HG02884 (cell line): ENCODE measurements at regions not wholly inside any gene's neighbourhood (a gene's known extent, or its start where the extent isn't known, plus 50 kb on each side); places are given as distances from the start of the nearest gene placed in this dataset.

Experiments
- ATAC-seq: cut with Tn5 transposase; IDR thresholded peaks from one replicate; pipeline ENCODE4 v1.9.1; 2021; ENCODE audit warnings: mild to moderate bottlenecking, moderate library complexity; ENCODE audit not compliant: unreplicated experiment

- ATAC-seq = no peak
Measured at GRCh38 chr5:71862507-71863060, 143.5 kb downstream of the CARTPT start.

GRCh38 chr5:71864730-71865601 is 145.9 kb downstream of the CARTPT start:
- no peak for ATAC-seq

DNA sequence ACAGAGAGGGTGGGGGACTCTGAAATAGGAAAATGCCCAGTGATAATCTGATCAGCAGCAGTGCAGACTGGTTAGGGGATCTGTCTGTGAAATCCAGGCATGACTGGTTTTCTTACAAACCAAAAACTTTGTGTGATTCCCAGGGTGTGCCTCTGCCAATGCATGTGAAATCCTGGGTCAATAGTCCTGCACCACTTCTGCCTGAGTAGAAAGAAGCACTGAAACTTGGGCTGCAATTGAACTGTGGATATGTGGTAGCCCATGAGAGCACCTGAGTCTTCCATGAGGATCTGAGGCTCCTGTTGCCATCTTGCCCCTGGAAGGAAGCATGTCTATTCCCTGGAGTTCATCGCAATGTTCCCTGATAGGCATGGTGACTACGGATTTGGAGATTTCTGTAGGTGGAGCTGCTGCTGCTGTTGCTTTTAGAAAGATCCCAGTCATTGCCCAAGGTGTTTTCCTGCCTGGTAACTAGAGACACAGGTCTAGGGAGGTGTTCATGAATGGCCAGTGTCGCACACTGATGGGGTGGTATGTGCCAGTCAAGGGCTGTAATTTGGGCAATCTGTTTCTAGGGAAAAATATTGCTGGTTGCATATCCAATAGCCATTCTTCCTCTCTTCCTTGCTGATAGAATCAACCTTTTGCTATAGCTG is 146.7 kb downstream of the CARTPT start:
- no peak for ATAC-seq

DNA sequence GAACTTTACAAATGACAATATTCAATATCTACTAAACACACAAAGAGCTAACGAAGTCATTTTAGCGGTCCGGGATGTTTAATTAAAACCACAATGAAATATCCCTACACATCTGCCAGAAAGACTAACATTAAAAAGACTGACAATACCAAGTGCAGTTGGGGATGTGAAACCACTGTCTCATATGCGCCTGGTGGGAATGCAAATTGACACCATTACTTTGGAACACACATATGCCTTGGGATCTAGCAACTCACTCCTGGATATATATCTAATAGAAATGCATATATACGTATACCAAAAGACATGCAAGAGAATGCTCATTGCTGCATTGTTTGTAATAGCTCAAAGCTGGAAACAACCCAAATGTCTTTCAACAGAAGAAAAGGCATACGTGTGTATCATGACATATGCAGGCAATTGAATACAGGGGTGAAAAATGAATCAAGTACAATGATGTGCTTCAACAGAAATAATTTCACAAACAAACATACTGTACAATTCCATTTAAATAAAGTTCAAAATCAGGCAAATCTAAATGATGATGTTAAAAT is 153.3 kb downstream of the CARTPT start:
- no peak for ATAC-seq

DNA sequence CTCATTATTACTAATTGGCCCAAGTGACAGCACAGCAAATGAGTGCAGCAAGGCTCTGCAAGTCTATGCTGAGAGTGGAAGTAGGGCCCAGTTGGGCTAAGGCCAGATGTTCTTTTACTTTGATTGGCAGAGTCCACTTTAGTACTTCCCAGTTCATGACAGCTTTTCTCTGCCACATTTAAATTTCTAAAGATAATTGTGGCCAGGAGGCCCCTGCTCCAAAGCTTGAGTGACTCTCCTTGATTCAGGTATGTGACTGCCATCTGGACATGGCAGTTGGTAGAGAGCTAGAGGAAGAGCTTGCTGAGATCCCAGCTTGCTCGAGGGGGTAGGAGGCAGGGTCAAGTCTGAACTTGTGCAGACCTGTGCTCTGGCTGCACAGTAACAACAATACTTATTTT is 154.1 kb downstream of the CARTPT start:
- no peak for ATAC-seq

DNA sequence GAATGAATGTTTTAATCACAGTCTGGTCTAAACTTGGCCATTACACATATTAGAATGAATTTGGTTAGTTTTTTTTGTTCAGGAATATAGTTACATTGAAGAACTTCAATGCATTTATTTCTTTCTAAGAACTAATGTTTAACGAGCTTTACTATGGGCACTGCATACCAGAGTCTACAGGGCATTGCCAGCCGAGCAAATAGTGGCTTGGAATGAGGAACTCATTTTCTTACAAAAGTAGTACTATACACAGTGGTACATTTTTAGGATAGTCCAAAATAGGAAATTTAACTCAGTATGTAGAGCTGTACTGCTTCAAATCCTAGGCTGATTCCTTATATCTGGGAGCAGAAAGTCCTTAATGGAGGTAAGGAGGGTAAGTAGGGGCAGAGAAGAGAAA is 155.4 kb downstream of the CARTPT start:
- ATAC-seq = no peak

- no peak for ATAC-seq
Measured at GRCh38 chr5:71877511-71877910, 158.4 kb downstream of the CARTPT start.

DNA sequence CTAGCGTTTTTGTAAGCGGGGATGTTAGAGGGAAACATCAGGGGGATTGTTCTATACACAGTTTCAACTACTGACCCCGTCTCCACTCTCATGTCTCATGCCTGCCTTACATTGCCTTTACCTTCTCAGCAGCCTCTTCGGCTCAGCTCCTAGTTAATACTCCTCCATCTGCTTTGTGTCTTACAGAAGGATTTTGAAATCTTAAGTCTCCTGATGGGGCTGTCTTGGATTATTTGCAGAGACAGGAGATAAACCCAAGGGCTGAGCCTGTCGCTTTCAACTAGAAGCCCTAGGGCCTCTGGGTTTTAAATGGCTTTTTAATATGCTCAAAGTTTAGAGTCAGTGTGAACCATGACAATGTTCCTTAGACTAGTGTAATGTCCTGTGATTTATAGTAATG is 161.5 kb downstream of the CARTPT start:
- no peak for ATAC-seq

GRCh38 chr5:71882826-71883741 is 164.0 kb downstream of the CARTPT start:
- no peak for ATAC-seq

DNA sequence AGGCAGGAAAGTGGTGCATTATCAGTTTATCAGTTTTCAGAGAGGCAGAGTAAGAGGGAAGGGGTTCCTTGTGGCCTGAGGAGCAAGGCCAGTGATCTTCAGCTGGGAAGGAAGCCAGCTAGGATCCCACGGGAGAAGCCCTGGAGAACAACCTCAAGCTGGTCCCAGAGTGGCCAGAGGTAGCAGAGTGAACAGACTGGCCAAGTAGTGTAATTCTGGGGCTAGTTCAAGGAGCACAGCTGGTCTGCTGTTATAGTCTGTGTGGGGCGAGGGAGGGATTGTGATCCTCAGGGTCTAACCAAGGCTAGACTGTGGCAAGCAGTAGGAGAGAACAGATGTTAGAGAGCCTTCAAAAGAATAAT is 164.6 kb downstream of the CARTPT start:
- no peak for ATAC-seq

- ATAC-seq = no peak
Measured at GRCh38 chr5:71884926-71885325, 165.9 kb downstream of the CARTPT start.

DNA sequence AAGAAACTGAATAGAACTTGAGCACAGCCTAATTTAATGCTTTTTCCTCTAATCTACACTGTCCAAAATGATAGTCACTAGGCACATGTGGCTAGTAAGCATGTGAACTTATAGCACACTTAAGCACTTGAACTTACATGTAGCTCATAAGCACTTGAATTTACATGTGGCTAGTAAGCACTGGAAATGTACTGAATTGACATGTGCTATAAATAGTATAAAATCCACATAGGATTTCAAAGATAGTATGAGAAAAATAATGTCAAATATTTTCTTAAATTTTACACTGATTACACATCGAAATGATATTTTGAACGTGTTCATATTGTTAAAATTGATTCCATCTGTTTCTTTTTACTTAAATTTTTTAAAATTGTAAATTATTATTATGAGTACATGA is 167.3 kb downstream of the CARTPT start:
- no peak for ATAC-seq

GRCh38 chr5:71887680-71888079 is 168.6 kb downstream of the CARTPT start:
- ATAC-seq = peak; percentile 98

DNA sequence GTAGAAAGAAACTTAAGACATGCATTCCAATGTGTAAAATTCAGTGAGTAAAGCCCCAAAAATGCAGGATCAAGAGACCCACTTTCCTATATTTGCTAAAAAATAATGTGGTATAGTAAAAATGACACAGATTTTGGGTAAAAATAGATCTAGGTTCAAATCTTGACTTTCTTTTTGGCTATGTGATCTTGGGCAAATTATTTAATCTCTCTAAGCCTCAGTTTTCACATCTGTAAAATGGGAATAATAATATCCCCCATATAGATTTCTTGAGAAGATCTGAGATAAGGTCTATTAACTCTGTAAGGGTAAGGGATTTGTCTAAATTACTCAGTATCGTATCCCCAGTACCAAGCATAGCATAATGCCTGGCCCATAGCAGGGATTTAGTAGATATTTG is 172.3 kb downstream of the CARTPT start:
- no peak for ATAC-seq

DNA sequence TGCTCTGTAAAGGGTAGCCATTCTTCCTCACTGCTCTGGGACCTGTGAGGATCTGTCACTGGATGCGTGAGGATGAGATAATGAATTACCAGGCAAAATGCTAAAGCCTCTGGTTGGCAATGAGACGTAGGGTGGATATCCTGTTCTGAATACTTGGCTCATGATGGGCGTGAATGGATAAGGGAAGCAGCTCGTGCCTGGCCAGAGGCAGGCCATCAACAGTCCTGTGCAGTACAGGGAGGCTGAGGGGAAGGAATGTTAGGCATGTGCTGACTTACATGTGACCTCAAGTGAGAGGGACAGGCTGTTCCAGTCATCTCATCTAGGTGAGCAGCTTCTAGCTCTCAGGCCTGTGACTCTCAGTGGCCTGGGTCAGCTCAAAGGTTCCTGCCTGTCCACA is 172.8 kb downstream of the CARTPT start:
- no peak for ATAC-seq

DNA sequence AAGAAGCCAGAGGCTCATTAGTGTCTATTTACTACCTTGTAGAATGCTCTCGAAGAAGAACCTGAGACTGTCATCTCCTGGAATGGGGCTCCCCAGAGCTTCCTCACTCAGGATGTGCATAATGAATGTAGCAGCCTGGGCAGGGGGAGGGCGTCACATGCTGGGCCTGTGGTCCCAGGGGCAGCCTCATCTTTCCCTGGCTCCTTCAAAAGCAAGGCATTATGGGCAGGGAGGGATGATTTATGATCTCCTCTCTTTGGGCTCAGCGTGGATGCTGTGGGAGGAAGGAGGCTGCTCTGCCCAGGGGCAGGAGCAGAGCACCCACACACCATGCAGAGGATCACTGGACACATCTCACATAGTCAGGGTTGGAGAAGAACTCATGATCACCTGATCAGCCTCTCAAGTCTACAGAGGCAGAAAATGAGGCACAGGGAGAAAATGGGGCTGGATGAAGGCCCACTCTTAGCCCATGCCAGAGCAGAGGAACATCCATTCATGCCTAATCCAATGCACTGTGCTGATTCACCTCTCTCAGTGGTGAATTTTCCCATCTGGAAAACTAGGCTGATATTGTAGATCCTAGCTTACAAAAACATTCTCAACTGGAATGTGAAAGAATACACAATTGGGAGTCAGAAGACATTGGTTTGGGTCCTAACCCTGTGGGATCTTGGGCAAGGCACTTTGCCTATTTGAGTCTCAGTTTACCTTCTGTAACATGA is 173.7 kb downstream of the CARTPT start:
- no peak for ATAC-seq

- ATAC-seq = no peak
Measured at GRCh38 chr5:71893451-71893850, 174.4 kb downstream of the CARTPT start.

DNA sequence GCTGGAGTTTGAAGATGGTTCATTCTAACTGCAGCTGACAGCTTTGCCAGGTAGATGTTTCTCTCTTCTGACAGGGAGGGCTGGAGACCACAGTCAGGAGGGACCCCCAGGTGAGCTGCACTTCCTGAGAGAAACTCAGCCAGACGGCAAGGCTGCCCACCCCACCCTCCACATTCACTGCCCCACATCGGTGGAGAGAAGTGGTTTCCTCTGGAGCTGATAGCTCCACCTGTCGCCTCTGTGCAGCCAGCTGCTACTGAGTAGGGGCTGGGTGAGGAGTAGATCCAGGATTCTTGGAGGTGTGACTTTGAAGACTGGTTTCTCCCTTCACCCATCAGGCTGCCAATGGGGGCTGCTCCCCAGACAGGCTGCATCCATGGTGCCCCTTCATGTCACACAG is 175.0 kb downstream of the CARTPT start:
- no peak for ATAC-seq

DNA sequence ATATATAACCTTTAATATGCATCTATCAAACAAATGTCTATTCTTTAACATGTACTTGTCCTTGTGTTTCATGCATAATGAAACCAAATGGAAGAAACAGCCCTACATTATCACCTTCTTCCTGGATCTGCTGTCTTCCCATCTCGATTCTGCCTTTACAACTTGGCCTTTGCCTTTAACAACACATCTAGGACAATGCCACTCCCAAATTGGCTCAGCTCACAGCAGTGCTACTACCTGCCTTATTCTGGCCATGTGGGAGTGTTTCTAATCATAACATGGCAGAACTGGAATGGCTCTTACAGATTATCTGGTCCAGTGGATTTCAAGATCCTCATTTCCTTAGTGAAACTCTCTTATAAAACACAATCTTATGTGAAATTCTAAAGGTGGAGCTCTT is 176.5 kb downstream of the CARTPT start:
- ATAC-seq = no peak

DNA sequence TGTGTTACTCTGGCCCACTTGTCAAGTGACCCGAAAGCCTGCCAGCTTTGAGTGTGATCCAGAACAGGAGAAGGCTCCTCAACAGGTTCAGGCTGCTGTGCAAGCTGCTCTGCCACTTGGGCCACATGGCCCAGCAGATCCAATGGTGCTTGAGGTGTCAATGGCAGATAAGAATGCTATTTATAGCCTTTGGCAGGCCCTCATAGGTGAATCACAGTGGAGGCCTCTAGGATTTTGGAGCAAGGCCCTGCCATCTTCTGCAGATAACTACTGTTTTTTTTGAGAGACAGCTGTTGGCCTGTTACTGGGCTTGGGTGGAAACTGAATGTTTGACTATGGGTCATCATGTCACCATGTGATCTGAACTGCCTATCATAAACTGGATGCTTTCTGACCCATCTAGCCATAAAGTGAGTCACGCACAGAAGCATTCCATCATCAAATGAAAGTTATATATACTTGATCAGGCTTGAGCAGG is 180.8 kb downstream of the CARTPT start:
- ATAC-seq = no peak
